ENCODE measurements at regions not wholly inside any gene's neighbourhood (a gene's known extent, or its start where the extent isn't known, plus 50 kb on each side); places are given as distances from the start of the nearest gene placed in this dataset.

- no peaks in the 10 kb centered on the region for H3K9me2 ChIP-seq (ENCODE audit: insufficient read depth)
- H3K27ac ChIP-seq: no peak overlapping the region
- H3K4me2 ChIP-seq (ENCODE audit: unreplicated experiment): no peak overlapping the region
- H3K4me3 ChIP-seq: no peak overlapping the region
- no peak overlapping the region for H3K9ac ChIP-seq
- H2AFZ ChIP-seq: no peak overlapping the region
- DNase-seq: peak; percentile 54
- H3K4me1 ChIP-seq (ENCODE audit: insufficient read depth): no peaks in the 10 kb centered on the region
- no peaks in the 10 kb centered on the region for H3F3A ChIP-seq (ENCODE audit: insufficient read depth)
- 19% methylated on average over 6 of the region's 6 CpGs for WGBS, 2 experiments (ENCODE audit: low coverage in 1 of 2, low lambda C conversion rate in 2 of 2, missing lambda C conversion rate in 2 of 2)
- H3K36me3 ChIP-seq (ENCODE audit: low read depth): no peaks in the 10 kb centered on the region
- in situ Hi-C loops (cut with MboI): no loop called here
- no peaks in the 10 kb centered on the region for H3K9me3 ChIP-seq (ENCODE audit: low read depth)
- H3K27me3 ChIP-seq (replicated peaks; ENCODE audit: insufficient read depth): peaks cover 54% of the 10 kb centered on the region
- TF ChIP-seq EZH2 (IDR thresholded peaks at IDR 0.05; ENCODE audit: insufficient read depth, poor library complexity, severe bottlenecking): no peak
- TF ChIP-seq EZH2phosphoT487 (IDR thresholded peaks at IDR 0.05; ENCODE audit: insufficient read depth, low read depth): no peak
- no peaks in the 10 kb centered on the region for H3K79me2 ChIP-seq (ENCODE audit: insufficient read depth)
- no peaks in the 10 kb centered on the region for H4K20me1 ChIP-seq (ENCODE audit: insufficient read depth)
Measured at GRCh38 chr11:119990309-119991021, 147.4 kb downstream of the TRIM29 start.

- no peaks in the 10 kb centered on the region for H4K20me1 ChIP-seq (ENCODE audit: insufficient read depth)
- no peak overlapping the region for H3K4me3 ChIP-seq
- H3K27ac ChIP-seq: no peak overlapping the region
- H3K9me2 ChIP-seq (ENCODE audit: insufficient read depth): no peaks in the 10 kb centered on the region
- WGBS, 2 experiments (ENCODE audit: low coverage in 1 of 2, low lambda C conversion rate in 2 of 2, missing lambda C conversion rate in 2 of 2): 54 to 56% methylated on average over 16 of the region's 16 CpGs
- H3K36me3 ChIP-seq (ENCODE audit: low read depth): no peaks in the 10 kb centered on the region
- H3F3A ChIP-seq (ENCODE audit: insufficient read depth): no peaks in the 10 kb centered on the region
- H3K4me2 ChIP-seq (ENCODE audit: unreplicated experiment): no peak overlapping the region
- H3K4me1 ChIP-seq (ENCODE audit: insufficient read depth): no peaks in the 10 kb centered on the region
- in situ Hi-C loops (cut with MboI): no loop called here
- no peak for DNase-seq
- no peak overlapping the region for H3K9ac ChIP-seq
- H2AFZ ChIP-seq: no peak overlapping the region
- TF ChIP-seq EZH2 (IDR thresholded peaks at IDR 0.05; ENCODE audit: insufficient read depth, poor library complexity, severe bottlenecking) (no peak), EZH2phosphoT487 (IDR thresholded peaks at IDR 0.05; ENCODE audit: insufficient read depth, low read depth) (no peak)
- H3K9me3 ChIP-seq (ENCODE audit: low read depth): no peaks in the 10 kb centered on the region
- no peaks in the 10 kb centered on the region for H3K79me2 ChIP-seq (ENCODE audit: insufficient read depth)
- peaks cover 48% of the 10 kb centered on the region for H3K27me3 ChIP-seq (replicated peaks; ENCODE audit: insufficient read depth)
Measured at GRCh38 chr11:119989159-119989821, 148.6 kb downstream of the TRIM29 start.

- Histone ChIP-seq H3K36me3 (ENCODE audit: low read depth) (no peaks in the 10 kb centered on the region), H3K27ac (no peak overlapping the region), H3K4me2 (ENCODE audit: unreplicated experiment) (no peak overlapping the region), H3K4me1 (ENCODE audit: insufficient read depth) (no peaks in the 10 kb centered on the region), H3K9me2 (ENCODE audit: insufficient read depth) (no peaks in the 10 kb centered on the region), H3K9me3 (ENCODE audit: low read depth) (no peaks in the 10 kb centered on the region), H2AFZ (no peak overlapping the region), H3K79me2 (ENCODE audit: insufficient read depth) (no peaks in the 10 kb centered on the region), H3K27me3 (replicated peaks; ENCODE audit: insufficient read depth) (peaks cover 66% of the 10 kb centered on the region), H3K4me3 (no peak overlapping the region), H3F3A (ENCODE audit: insufficient read depth) (no peaks in the 10 kb centered on the region), H3K9ac (no peak overlapping the region), H4K20me1 (ENCODE audit: insufficient read depth) (no peaks in the 10 kb centered on the region)
- in situ Hi-C loops (cut with MboI): no loop called here
- DNase-seq: no peak
- 64 to 75% methylated on average over 14 of the region's 14 CpGs for WGBS, 2 experiments (ENCODE audit: low coverage in 1 of 2, low lambda C conversion rate in 2 of 2, missing lambda C conversion rate in 2 of 2)
- TF ChIP-seq EZH2 (IDR thresholded peaks at IDR 0.05; ENCODE audit: insufficient read depth, poor library complexity, severe bottlenecking) (no peak), EZH2phosphoT487 (IDR thresholded peaks at IDR 0.05; ENCODE audit: insufficient read depth, low read depth) (no peak)
Measured at GRCh38 chr11:119985551-119985950, 152.4 kb downstream of the TRIM29 start.

DNA sequence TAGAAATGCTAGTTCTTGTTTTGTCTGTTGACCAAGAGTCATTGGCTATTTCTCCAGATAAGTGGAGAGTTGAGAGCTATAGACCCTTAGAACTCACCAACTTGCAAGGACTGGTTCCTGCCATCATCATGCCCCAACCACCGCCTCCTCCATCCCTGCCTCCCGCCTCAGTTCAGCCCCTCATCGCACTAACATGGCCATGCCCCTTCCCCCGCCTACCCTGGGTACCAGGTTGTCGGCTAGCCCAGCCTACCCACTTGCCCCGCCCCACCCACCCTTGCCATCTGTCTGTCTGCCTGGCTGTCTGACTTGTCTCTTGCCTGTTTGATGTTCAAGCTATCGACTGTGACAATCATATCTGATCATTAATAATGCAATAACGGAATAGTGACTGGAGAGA is 154.1 kb downstream of the TRIM29 start:
- H3K27ac ChIP-seq: no peak overlapping the region
- in situ Hi-C loops (cut with MboI): no loop called here

More for the DNA sequence above, 154.1 kb downstream of the TRIM29 start:
- no peaks in the 10 kb centered on the region for H3K36me3 ChIP-seq (ENCODE audit: low read depth)
- TF ChIP-seq EZH2phosphoT487 (IDR thresholded peaks at IDR 0.05; ENCODE audit: insufficient read depth, low read depth) (no peak), EZH2 (IDR thresholded peaks at IDR 0.05; ENCODE audit: insufficient read depth, poor library complexity, severe bottlenecking) (no peak)
- 60 to 62% methylated on average over 7 to 8 of the region's 8 CpGs for WGBS, 2 experiments (ENCODE audit: low coverage in 1 of 2, low lambda C conversion rate in 2 of 2, missing lambda C conversion rate in 2 of 2)
- H3K4me2 ChIP-seq (ENCODE audit: unreplicated experiment): no peak overlapping the region
- peaks cover 73% of the 10 kb centered on the region for H3K27me3 ChIP-seq (replicated peaks; ENCODE audit: insufficient read depth)
- H3K9me3 ChIP-seq (ENCODE audit: low read depth): no peaks in the 10 kb centered on the region
- no peaks in the 10 kb centered on the region for H4K20me1 ChIP-seq (ENCODE audit: insufficient read depth)
- H3K9ac ChIP-seq: no peak overlapping the region
- no peaks in the 10 kb centered on the region for H3F3A ChIP-seq (ENCODE audit: insufficient read depth)
- no peak overlapping the region for H3K4me3 ChIP-seq
- no peaks in the 10 kb centered on the region for H3K79me2 ChIP-seq (ENCODE audit: insufficient read depth)
- no peaks in the 10 kb centered on the region for H3K4me1 ChIP-seq (ENCODE audit: insufficient read depth)
- H3K9me2 ChIP-seq (ENCODE audit: insufficient read depth): no peaks in the 10 kb centered on the region
- no peak overlapping the region for H2AFZ ChIP-seq
- no peak for DNase-seq

Measured in GM23248 (cell line).